OCI-LY1 (cell line): ENCODE measurements at regions not wholly inside any gene's neighbourhood (a gene's known extent, or its start where the extent isn't known, plus 50 kb on each side); places are given as distances from the start of the nearest gene placed in this dataset.

Experiments used
- EZH2 ChIP-seq: fragments of 200-600 bp; sonication (generic), shearing (Covaris generic); IDR thresholded peaks from 2 replicates; pipeline ENCODE4 v1.8.0; 2017; ENCODE audit warnings: borderline replicate concordance, mixed run types, mild to moderate bottlenecking, antibody characterized with exemption, low read length, moderate library complexity, mixed read lengths
- TF ChIP-seq, protein P1 (sequence below): fragments of 200-600 bp; sonication (generic), shearing (Covaris generic); IDR thresholded peaks from 2 replicates; pipeline ENCODE4 v1.5.1; 2017; ENCODE audit warnings: mild to moderate bottlenecking, antibody characterized with exemption, low read length, moderate library complexity, mixed read lengths

DNA sequence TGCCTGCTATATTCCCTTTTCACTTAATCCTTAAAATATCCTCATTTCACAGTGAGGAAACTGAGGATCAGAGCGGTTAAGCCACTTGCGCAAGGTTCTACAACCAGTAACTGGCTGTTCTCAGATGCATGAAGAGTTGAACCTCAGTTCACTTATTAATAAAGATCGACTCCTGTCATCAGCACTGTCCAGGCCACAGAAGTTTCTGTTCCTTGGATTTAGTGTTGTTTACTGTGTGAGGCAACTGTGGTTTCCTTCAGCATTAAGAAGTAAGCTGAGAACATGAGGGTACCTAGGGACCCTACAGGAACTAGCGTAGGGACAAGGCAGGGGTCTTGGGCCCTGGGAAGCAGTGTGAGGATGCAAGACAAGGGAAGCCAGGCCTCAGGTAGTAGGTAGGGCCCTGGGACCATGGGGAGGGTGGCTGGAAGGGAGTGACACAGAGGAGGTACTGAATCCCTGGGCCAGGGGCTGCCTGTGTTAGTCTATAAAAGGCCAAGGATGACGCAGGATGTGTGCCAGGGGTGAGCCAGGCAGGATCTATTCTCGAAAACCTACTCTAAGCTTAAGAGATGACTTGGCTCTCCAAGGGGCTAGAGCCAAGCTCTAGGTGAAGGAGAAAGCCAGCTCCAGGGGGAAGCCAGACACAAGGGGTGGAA, 181.2 kb upstream of the CSF3R start:
- TF ChIP-seq, protein P1, sequence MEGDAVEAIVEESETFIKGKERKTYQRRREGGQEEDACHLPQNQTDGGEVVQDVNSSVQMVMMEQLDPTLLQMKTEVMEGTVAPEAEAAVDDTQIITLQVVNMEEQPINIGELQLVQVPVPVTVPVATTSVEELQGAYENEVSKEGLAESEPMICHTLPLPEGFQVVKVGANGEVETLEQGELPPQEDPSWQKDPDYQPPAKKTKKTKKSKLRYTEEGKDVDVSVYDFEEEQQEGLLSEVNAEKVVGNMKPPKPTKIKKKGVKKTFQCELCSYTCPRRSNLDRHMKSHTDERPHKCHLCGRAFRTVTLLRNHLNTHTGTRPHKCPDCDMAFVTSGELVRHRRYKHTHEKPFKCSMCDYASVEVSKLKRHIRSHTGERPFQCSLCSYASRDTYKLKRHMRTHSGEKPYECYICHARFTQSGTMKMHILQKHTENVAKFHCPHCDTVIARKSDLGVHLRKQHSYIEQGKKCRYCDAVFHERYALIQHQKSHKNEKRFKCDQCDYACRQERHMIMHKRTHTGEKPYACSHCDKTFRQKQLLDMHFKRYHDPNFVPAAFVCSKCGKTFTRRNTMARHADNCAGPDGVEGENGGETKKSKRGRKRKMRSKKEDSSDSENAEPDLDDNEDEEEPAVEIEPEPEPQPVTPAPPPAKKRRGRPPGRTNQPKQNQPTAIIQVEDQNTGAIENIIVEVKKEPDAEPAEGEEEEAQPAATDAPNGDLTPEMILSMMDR, result no peak
- no peak for TF ChIP-seq EZH2
